ENCODE measurements at regions not wholly inside any gene's neighbourhood (a gene's known extent, or its start where the extent isn't known, plus 50 kb on each side); places are given as distances from the start of the nearest gene placed in this dataset.
"Not testable (repeated sequence)": the region's sequence is repeated elsewhere in the genome, so short reads cannot be mapped to it uniquely, and the experiment has no call there.

- no peak for DNase-seq
Observed at GRCh38 chr6:78515271-78515670, 352.1 kb upstream of the IRAK1BP1 start.

GRCh38 chr6:78517399-78517798 lies 350.0 kb upstream of the IRAK1BP1 start:
- no peak for DNase-seq

GRCh38 chr6:78523622-78524021 lies 343.7 kb upstream of the IRAK1BP1 start:
- DNase-seq, result no peak

- no peak for DNase-seq
Observed at GRCh38 chr6:78525976-78526375, 341.4 kb upstream of the IRAK1BP1 start.

GRCh38 chr6:78526432-78526831 lies 340.9 kb upstream of the IRAK1BP1 start:
- DNase-seq, result no peak

GRCh38 chr6:78528926-78529325 lies 338.4 kb upstream of the IRAK1BP1 start:
- DNase-seq, result no peak

- DNase-seq, result no peak
Observed at GRCh38 chr6:78530208-78530607, 337.1 kb upstream of the IRAK1BP1 start.

- no peak for DNase-seq
Observed at GRCh38 chr6:78533426-78533825, 333.9 kb upstream of the IRAK1BP1 start.

GRCh38 chr6:78533876-78534275 lies 333.5 kb upstream of the IRAK1BP1 start:
- DNase-seq, result no peak

- DNase-seq, result no peak
Observed at GRCh38 chr6:78538002-78538401, 329.3 kb upstream of the IRAK1BP1 start.

GRCh38 chr6:78547636-78548035 lies 319.7 kb upstream of the IRAK1BP1 start:
- not testable (repeated sequence) for DNase-seq

- no peak for DNase-seq
Observed at GRCh38 chr6:78551361-78551760, 316.0 kb upstream of the IRAK1BP1 start.

GRCh38 chr6:78552435-78552834 lies 314.9 kb upstream of the IRAK1BP1 start:
- no peak for DNase-seq

GRCh38 chr6:78554341-78554740 lies 313.0 kb upstream of the IRAK1BP1 start:
- DNase-seq, result no peak

GRCh38 chr6:78559056-78559455 lies 308.3 kb upstream of the IRAK1BP1 start:
- DNase-seq, result no peak

- DNase-seq, result no peak
Observed at GRCh38 chr6:78561015-78561414, 306.3 kb upstream of the IRAK1BP1 start.

- no peak for DNase-seq
Observed at GRCh38 chr6:78565997-78566396, 301.4 kb upstream of the IRAK1BP1 start.

- no peak for DNase-seq
Observed at GRCh38 chr6:78570044-78570443, 297.3 kb upstream of the IRAK1BP1 start.

GRCh38 chr6:78577585-78577984 lies 289.8 kb upstream of the IRAK1BP1 start:
- no peak for DNase-seq

GRCh38 chr6:78578430-78578829 lies 288.9 kb upstream of the IRAK1BP1 start:
- no peak for DNase-seq

- DNase-seq, result no peak
Observed at GRCh38 chr6:78580923-78581322, 286.4 kb upstream of the IRAK1BP1 start.

- DNase-seq, result no peak
Observed at GRCh38 chr6:78583079-78583478, 284.3 kb upstream of the IRAK1BP1 start.

GRCh38 chr6:78589436-78589835 lies 277.9 kb upstream of the IRAK1BP1 start:
- DNase-seq, result no peak

GRCh38 chr6:78593898-78594667 lies 273.3 kb upstream of the IRAK1BP1 start:
- no peak for DNase-seq

GRCh38 chr6:78594668-78595066 lies 272.7 kb upstream of the IRAK1BP1 start:
- DNase-seq, result no peak
